ENCODE measurements at regions not wholly inside any gene's neighbourhood (a gene's known extent, or its start where the extent isn't known, plus 50 kb on each side); places are given as distances from the start of the nearest gene placed in this dataset.

DNA sequence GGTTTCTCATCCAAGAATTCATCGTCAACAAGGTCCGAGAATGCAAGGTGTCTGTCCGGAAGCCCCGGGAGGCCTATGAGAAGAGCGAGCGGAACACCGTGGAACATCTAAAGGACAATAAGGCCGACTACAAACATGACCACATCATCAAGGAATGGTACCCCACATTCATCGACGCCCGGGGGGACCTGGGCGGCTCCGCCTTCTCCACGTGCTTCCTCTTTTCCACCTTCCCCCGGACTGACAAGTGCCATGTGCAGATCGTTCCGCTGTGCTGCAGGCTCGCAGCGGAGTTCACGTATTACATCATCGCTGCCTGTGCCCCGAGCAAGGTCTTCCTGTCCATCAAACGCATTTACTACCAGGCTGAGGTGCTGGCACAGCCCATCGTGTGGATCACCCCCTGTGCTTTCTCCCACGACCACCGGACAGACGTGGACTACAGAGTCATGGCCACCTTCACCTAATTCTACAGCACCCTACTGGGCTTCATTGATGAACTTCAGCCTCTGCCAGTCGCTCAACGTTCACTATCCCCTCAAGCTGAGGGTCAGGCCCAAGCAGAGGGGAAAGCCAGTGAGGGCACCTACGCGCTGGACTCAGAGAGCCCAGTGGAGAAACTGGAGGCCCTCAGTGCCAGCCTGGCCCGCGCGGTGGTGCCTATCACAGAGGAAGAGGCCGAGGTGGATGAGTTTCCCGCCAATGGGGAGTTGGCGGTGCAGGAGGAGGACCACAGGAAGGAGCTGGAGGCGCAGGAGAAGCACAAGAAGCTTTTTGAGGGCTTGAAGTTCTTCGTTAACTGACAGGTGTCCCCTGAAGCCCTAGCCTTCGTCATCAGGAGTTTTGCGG, 125.9 kb upstream of the PABPC4L start:
- TF ChIP-seq CTCF (conservative IDR thresholded peaks at IDR 0.05; ENCODE audit: low read depth, low read length) (no peak), EZH2 (IDR thresholded peaks at IDR 0.05; ENCODE audit: low read length, unreplicated experiment) (no peak)

Measured in PC-3 (cell line).